Epithelial cell of esophagus (primary cell): ENCODE measurements at regions not wholly inside any gene's neighbourhood (a gene's known extent, or its start where the extent isn't known, plus 50 kb on each side); places are given as distances from the start of the nearest gene placed in this dataset.

Experiments used
- DNase-seq: peaks from one replicate; pipeline ENCODE4 v3.0.0; 2010; ENCODE audit warnings: low read depth
- H3K4me3 ChIP-seq: 2 replicates; pipeline ENCODE4 v1.5.1; 2011; ENCODE audit warnings: mild to moderate bottlenecking, low read length, control low read depth
- CTCF ChIP-seq: IDR thresholded peaks from 2 replicates; pipeline ENCODE4 v1.5.1; 2011; ENCODE audit warnings: low read depth, mild to moderate bottlenecking, low read length, control low read depth, inconsistent platforms; ENCODE audit not compliant: insufficient read depth; ENCODE audit errors: missing control alignments

- no peak overlapping the region for H3K4me3 ChIP-seq
- TF ChIP-seq CTCF = no peak
- DNase-seq = no peak
Measured at GRCh38 chr4:158331863-158332262, 121.6 kb downstream of the TMEM144 start.

- no peak for DNase-seq
- TF ChIP-seq CTCF = no peak
- no peak overlapping the region for H3K4me3 ChIP-seq
Measured at GRCh38 chr4:158333820-158334219, 123.5 kb downstream of the TMEM144 start.

- no peak for DNase-seq
- TF ChIP-seq CTCF = no peak
- H3K4me3 ChIP-seq = no peak overlapping the region
Measured at GRCh38 chr4:158341896-158342295, 131.6 kb downstream of the TMEM144 start.

DNA sequence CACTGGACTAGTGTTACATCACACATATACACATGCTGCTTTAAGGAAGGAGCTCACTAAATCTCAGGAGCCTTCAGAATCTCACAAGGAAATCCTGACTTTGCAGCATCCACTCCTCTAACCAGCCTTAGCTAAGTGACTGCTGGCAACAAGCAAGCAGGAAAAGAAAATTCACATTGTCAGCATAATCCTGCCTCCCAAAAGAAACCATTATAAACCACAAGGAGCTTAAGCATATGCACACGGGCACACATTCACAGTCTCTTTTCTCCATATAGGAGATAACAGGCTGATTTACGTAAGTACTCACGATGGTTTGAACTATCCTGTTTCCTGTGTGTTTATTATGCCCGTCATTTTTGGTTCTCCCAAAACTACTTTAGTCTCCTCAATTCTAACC is 136.3 kb downstream of the TMEM144 start:
- no peak for DNase-seq
- no peak overlapping the region for H3K4me3 ChIP-seq
- no peak for TF ChIP-seq CTCF

- no peak overlapping the region for H3K4me3 ChIP-seq
- no peak for TF ChIP-seq CTCF
- peak; percentile 75 for DNase-seq
Measured at GRCh38 chr4:158347556-158347955, 137.3 kb downstream of the TMEM144 start.

DNA sequence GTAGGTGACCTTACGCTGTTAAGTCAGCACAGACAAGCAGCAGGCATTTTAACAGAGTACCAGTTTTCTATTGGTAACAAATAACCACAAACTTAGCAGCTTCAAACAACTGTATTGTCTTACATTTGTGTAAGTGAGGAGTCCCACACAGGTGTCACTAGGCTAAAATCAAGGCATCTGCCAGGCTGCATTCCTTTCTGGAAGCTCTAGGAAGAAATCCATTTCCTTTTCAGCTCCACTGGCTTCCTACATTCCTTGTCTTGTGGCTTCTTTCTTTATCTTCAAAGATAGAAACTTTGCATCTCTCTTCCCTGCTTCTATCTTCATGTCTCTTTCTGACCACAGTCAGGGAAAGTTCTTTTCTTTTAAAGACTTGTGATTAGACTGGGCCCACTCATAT is 139.9 kb downstream of the TMEM144 start:
- no peak for DNase-seq
- H3K4me3 ChIP-seq = no peak overlapping the region
- TF ChIP-seq CTCF = no peak

GRCh38 chr4:158353541-158354304 is 143.4 kb downstream of the TMEM144 start:
- DNase-seq = no peak
- H3K4me3 ChIP-seq = no peak overlapping the region
- TF ChIP-seq CTCF = no peak
